Thyroid gland (tissue), 4 donors: ENCODE measurements at regions not wholly inside any gene's neighbourhood (a gene's known extent, or its start where the extent isn't known, plus 50 kb on each side); places are given as distances from the start of the nearest gene placed in this dataset.

Experiments used
- DNase-seq, 2 donors: peaks; one replicate each; pipeline ENCODE4 v3.0.0-alpha.2; 2019
- H3K27ac ChIP-seq, 3 donors: fragments of 200-600 bp; sonication (generic); 1 replicate in 2 of 3; 2 replicates in 1 of 3; pipeline ENCODE4 v1.5.1; 2016 to 2019; ENCODE audit warnings: mild to moderate bottlenecking in 1 of 3, moderate library complexity in 1 of 3
- H3K27me3 ChIP-seq: fragments of 200-600 bp; sonication (generic); one replicate; pipeline ENCODE4 v1.5.1; 2019
- H3K36me3 ChIP-seq, 2 donors: fragments of 200-600 bp; sonication (generic); one replicate each; pipeline ENCODE4 v1.5.1; 2016 to 2019
- H3K4me1 ChIP-seq, 2 donors: fragments of 200-600 bp; sonication (generic); one replicate each; pipeline ENCODE4 v1.5.1; 2017 to 2019
- H3K4me3 ChIP-seq, 3 donors: fragments of 200-600 bp; sonication (generic); replicated peaks in 1 of 3; 1 replicate in 2 of 3; 2 replicates in 1 of 3; pipeline ENCODE4 v1.5.1; 2016; ENCODE audit warnings: mild to moderate bottlenecking in 1 of 3
- H3K9me3 ChIP-seq: fragments of 200-600 bp; sonication (generic); one replicate; pipeline ENCODE4 v1.5.1; 2017
- CTCF ChIP-seq, 6 experiments: fragments of 200-600 bp in 3 of 6; fragments of 450-650 bp in 3 of 6; sonication (generic) in 3 of 6; IDR thresholded peaks; one replicate each; pipeline ENCODE4 v1.5.1; 2016 to 2019; ENCODE audit warnings: antibody characterized with exemption in 6 of 6, mild to moderate bottlenecking in 2 of 6, inconsistent platforms in 1 of 6, moderate library complexity in 1 of 6
- POLR2A ChIP-seq, 2 donors: fragments of 450-650 bp; IDR thresholded peaks; one replicate each; pipeline ENCODE4 v1.6.1; 2017; ENCODE audit warnings: antibody characterized with exemption in 2 of 2, mild to moderate bottlenecking in 2 of 2, moderate library complexity in 1 of 2
- WGBS, 2 donors: methylation state at CpG; one replicate each; pipeline ENCODE4 v1.1.5; 2017; 5-methylcytosine and 5-hydroxymethylcytosine counted together
- intact Hi-C: fragments of 100-400 bp; cut with DNase I; formaldehyde crosslinking; loops from one replicate; pipeline ENCODE4 v1.15.1; 2023

DNA sequence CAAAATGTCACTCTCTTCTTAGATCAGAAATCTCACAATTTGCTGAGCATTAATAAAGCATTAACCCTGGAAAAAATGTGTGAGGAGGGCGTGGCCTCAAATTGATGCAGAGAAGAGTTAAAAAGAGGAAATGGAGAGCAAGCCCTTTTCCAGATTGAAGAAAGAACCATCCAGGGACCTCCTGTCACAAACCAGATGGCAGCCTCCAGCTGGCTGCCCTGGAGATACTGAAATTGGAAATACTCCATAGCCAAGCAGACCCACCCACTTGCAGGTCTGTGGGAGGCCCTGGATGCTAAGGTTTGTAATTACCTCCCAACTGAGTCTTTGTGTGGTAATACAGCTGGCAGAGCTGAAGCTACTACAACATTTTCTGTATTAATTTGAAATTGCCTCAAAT lies 214.9 kb downstream of the IL20RB start:
- Histone ChIP-seq H3K36me3 (no peaks in the 10 kb centered on the region), H3K27me3 (no peaks in the 10 kb centered on the region), H3K9me3 (no peaks in the 10 kb centered on the region), H3K27ac (no peak overlapping the region), H3K4me3 (no peak overlapping the region), H3K4me1 (no peaks in the 10 kb centered on the region)
- no peak for TF ChIP-seq CTCF (IDR thresholded peaks at IDR 0.05)
- TF ChIP-seq POLR2A (IDR thresholded peaks at IDR 0.05): no peak
- WGBS, 2 donors: 74 to 84% methylated on average over 1 of the region's 1 CpG
- no peak for DNase-seq
- intact Hi-C loops: no loop called here

DNA sequence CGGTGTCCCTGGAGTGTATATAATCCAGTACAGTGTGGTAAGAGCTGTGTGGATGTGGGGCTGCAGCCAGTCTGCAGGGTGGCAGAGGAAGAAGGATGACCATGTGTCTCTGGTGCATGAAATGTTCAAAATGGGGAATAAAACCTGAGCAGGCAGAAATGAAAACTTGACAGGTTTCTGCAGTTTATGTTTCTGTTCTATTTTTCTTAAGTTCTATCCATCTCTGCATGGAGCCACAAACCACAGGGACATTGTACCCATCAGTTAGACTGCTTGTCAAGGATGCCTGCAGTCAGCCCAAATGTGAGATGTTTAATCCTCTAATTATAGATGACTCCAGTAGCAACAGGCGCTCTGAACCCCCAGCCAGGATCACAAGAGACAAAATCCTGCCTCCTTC lies 216.7 kb downstream of the IL20RB start:
- H3K27ac ChIP-seq: no peak overlapping the region
- intact Hi-C loops: no loop called here
- TF ChIP-seq POLR2A (IDR thresholded peaks at IDR 0.05): no peak
- no peak for TF ChIP-seq CTCF (IDR thresholded peaks at IDR 0.05)
- H3K9me3 ChIP-seq: no peaks in the 10 kb centered on the region
- no peaks in the 10 kb centered on the region for H3K36me3 ChIP-seq
- H3K4me1 ChIP-seq: no peaks in the 10 kb centered on the region
- WGBS, 2 donors: 50 to 73% methylated on average over 2 of the region's 2 CpGs
- H3K27me3 ChIP-seq: no peaks in the 10 kb centered on the region
- H3K4me3 ChIP-seq: no peak overlapping the region
- DNase-seq: no peak

GRCh38 chr3:137180220-137180619 lies 222.4 kb downstream of the IL20RB start:
- DNase-seq: no peak
- intact Hi-C loops: no loop called here
- Histone ChIP-seq H3K36me3 (no peaks in the 10 kb centered on the region), H3K9me3 (no peaks in the 10 kb centered on the region), H3K4me3 (no peak overlapping the region), H3K27ac (no peak overlapping the region), H3K4me1 (no peaks in the 10 kb centered on the region), H3K27me3 (no peaks in the 10 kb centered on the region)
- TF ChIP-seq POLR2A (IDR thresholded peaks at IDR 0.05): no peak
- TF ChIP-seq CTCF (IDR thresholded peaks at IDR 0.05): no peak
- 92 to 98% methylated on average over 2 of the region's 2 CpGs for WGBS, 2 donors

DNA sequence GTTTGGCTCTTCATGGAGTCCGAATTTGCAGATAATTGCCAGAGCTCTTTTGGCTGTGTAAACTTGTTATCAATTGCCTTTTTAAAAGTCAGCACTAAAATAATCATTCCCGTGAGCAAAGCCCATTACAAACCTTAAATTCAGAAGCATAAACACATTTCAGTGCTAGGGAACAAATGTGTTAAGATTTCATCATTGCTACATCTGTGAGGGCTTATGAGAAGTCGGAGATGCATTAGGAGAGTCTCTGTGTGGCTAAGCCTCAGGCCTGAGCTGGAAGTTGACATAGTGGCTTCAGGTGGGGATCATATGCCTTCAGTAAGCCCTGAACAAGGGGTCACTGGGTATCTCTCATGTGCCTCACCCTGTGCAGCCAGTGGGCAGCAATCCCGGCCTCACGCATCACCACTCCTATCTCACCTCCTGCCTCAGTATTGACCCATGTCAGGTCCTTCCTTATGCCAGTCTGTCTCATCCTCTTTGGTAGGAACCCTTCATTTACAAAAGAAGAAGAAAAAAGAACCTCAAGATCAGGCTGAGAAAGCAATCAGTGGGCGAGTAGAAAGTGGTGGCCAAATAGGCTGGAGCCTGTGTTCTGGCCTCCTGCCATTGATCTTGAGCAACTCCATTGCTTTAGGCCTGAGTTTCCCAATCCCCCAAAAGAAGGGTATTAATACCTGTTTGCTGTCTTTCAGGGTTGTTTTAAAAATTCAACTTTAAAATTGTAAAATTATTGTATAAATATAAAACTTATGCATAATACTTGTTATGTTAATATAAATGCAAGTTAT lies 233.5 kb downstream of the IL20RB start:
- no peaks in the 10 kb centered on the region for H3K4me1 ChIP-seq
- H3K27ac ChIP-seq: no peak overlapping the region
- no peaks in the 10 kb centered on the region for H3K9me3 ChIP-seq
- intact Hi-C loops: no loop called here
- H3K36me3 ChIP-seq: no peaks in the 10 kb centered on the region
- no peak for DNase-seq
- 77 to 79% methylated on average over 6 of the region's 6 CpGs for WGBS, 2 donors
- TF ChIP-seq CTCF (IDR thresholded peaks at IDR 0.05) (no peak), POLR2A (IDR thresholded peaks at IDR 0.05) (no peak)
- H3K4me3 ChIP-seq: no peak overlapping the region
- H3K27me3 ChIP-seq: no peaks in the 10 kb centered on the region

DNA sequence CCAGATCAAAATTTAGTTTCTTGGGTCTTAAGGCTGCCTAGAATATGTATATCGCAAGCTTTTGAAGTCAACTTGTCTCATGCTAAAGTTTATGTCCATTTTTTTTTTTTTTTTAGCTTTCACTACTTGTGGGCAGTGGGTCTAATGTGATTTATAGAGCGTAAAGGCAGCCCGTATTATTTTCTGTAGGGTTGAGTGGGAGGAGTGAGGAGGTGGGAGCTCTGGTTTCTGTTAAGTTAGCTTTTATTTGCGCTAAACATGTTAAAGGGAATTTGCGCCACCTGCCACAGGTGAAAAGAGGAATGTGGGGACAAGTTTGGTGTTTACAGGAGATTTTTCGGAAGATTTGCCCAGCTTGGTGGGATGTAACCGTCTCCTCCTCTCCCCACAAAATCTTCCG lies 234.2 kb downstream of the IL20RB start:
- intact Hi-C loops: no loop called here
- H3K27ac ChIP-seq: no peak overlapping the region
- no peak overlapping the region for H3K4me3 ChIP-seq
- H3K9me3 ChIP-seq: no peaks in the 10 kb centered on the region
- no peaks in the 10 kb centered on the region for H3K27me3 ChIP-seq
- H3K36me3 ChIP-seq: no peaks in the 10 kb centered on the region
- WGBS, 2 donors: 82 to 90% methylated on average over 8 of the region's 8 CpGs
- no peaks in the 10 kb centered on the region for H3K4me1 ChIP-seq
- no peak for TF ChIP-seq CTCF (IDR thresholded peaks at IDR 0.05)
- no peak for TF ChIP-seq POLR2A (IDR thresholded peaks at IDR 0.05)
- DNase-seq: no peak
